Ishikawa (cell line): ENCODE measurements at regions not wholly inside any gene's neighbourhood (a gene's known extent, or its start where the extent isn't known, plus 50 kb on each side); places are given as distances from the start of the nearest gene placed in this dataset.

ENCODE experiments used
- EGR1 ChIP-seq: IDR thresholded peaks from 2 replicates; pipeline ENCODE4 v1.6.1; 2012
- EP300 ChIP-seq: IDR thresholded peaks from 2 replicates; pipeline ENCODE4 v1.6.1; 2012; ENCODE audit warnings: borderline replicate concordance
- FOXM1 ChIP-seq: IDR thresholded peaks from 2 replicates; pipeline ENCODE4 v1.6.1; 2012; ENCODE audit warnings: low read depth, borderline replicate concordance
- RAD21 ChIP-seq: IDR thresholded peaks from 2 replicates; pipeline ENCODE4 v1.6.1; 2012; ENCODE audit warnings: low read depth
- REST ChIP-seq: IDR thresholded peaks from 2 replicates; pipeline ENCODE4 v1.6.1; 2012; ENCODE audit warnings: low read depth, mild to moderate bottlenecking
- USF1 ChIP-seq: IDR thresholded peaks from 2 replicates; pipeline ENCODE4 v1.6.1; 2012
- ZBTB7A ChIP-seq: IDR thresholded peaks from 2 replicates; pipeline ENCODE4 v1.6.1; 2012; ENCODE audit warnings: low read depth

GRCh38 chr10:3588346-3588745, 196.7 kb downstream of the KLF6 start:
- no peak for TF ChIP-seq RAD21
- no peak for TF ChIP-seq EP300
- no peak for TF ChIP-seq FOXM1
- no peak for TF ChIP-seq EGR1
- no peak for TF ChIP-seq ZBTB7A
- TF ChIP-seq REST, result no peak
- TF ChIP-seq USF1, result no peak
